Gastrocnemius medialis (tissue), 4 donors: ENCODE measurements at regions not wholly inside any gene's neighbourhood (a gene's known extent, or its start where the extent isn't known, plus 50 kb on each side); places are given as distances from the start of the nearest gene placed in this dataset.
A peak's percentile ranks its signal among the peaks of the same experiment; 100 is the strongest.

Experiments
- ATAC-seq, 2 donors: fragments of 150-250 bp; one replicate each; pipeline ENCODE4 v1.9.1; 2016
- DNase-seq, 2 donors: peaks; one replicate each; pipeline ENCODE4 v3.0.0-alpha.2; 2019
- H3K27ac ChIP-seq, 4 donors: fragments of 200-600 bp; sonication (generic); 1 replicate in 1 of 4; 2 replicates in 3 of 4; pipeline ENCODE4 v1.5.1; 2016 to 2018; ENCODE audit warnings: mild to moderate bottlenecking in 2 of 4, moderate library complexity in 1 of 4
- H3K27me3 ChIP-seq, 3 donors: fragments of 200-600 bp; sonication (generic) in 2 of 3; 1 replicate in 1 of 3; 2 replicates in 2 of 3; pipeline versions ENCODE4 v1.5.1 to v1.6.0; 2016 to 2019; ENCODE audit warnings: mild to moderate bottlenecking in 1 of 3, moderate library complexity in 1 of 3
- H3K36me3 ChIP-seq, 2 donors: fragments of 200-600 bp; sonication (generic) in 1 of 2; one replicate each; pipeline ENCODE4 v1.5.1; 2017 to 2018
- H3K4me1 ChIP-seq, 2 donors: fragments of 200-600 bp; sonication (generic) in 1 of 2; one replicate each; pipeline ENCODE4 v1.5.1; 2016 to 2017; ENCODE audit warnings: mild to moderate bottlenecking in 2 of 2
- H3K4me3 ChIP-seq, 4 donors: fragments of 200-600 bp; sonication (generic) in 3 of 4; 1 replicate in 1 of 4; 2 replicates in 3 of 4; pipeline ENCODE4 v1.5.1; 2016 to 2019; ENCODE audit warnings: mild to moderate bottlenecking in 2 of 4
- H3K9me3 ChIP-seq, 3 donors: fragments of 200-600 bp; sonication (generic) in 2 of 3; 1 replicate in 1 of 3; 2 replicates in 2 of 3; pipeline ENCODE4 v1.5.1; 2016 to 2019
- POLR2A ChIP-seq, 2 donors: fragments of 450-650 bp; IDR thresholded peaks; one replicate each; pipeline ENCODE4 v1.6.1; 2017; ENCODE audit warnings: antibody characterized with exemption in 2 of 2, mild to moderate bottlenecking in 2 of 2, moderate library complexity in 2 of 2
- in situ Hi-C, 4 donors: fragments of 200-750 bp; cut with MboI; loops; one replicate each; pipeline versions ENCODE4 v1.15.0 to v1.8.0; 2017; ENCODE audit warnings: low sequenced_read_pairs in 4 of 4
- intact Hi-C: fragments of 100-400 bp; cut with DNase I; formaldehyde crosslinking; loops from one replicate; pipeline ENCODE4 v1.15.1; 2023; ENCODE audit warnings: low total_unique reads
- TF ChIP-seq, protein P1 (sequence below), 5 experiments: fragments of 450-650 bp in 3 of 5; fragments of 200-600 bp in 2 of 5; sonication (generic) in 2 of 5; IDR thresholded peaks in 4 of 5; conservative IDR thresholded peaks in 1 of 5; 1 replicate in 4 of 5; 2 replicates in 1 of 5; pipeline ENCODE4 v1.5.1; 2016 to 2019; ENCODE audit warnings: antibody characterized with exemption in 5 of 5, mild to moderate bottlenecking in 3 of 5, moderate library complexity in 3 of 5

- DNase-seq (no peak), ATAC-seq (no peak)
- in situ Hi-C loops (no loop called here), intact Hi-C loops (no loop called here)
- no peak overlapping the region for H3K27ac ChIP-seq
- H3K4me3 ChIP-seq = no peak overlapping the region
- TF ChIP-seq, protein P1, sequence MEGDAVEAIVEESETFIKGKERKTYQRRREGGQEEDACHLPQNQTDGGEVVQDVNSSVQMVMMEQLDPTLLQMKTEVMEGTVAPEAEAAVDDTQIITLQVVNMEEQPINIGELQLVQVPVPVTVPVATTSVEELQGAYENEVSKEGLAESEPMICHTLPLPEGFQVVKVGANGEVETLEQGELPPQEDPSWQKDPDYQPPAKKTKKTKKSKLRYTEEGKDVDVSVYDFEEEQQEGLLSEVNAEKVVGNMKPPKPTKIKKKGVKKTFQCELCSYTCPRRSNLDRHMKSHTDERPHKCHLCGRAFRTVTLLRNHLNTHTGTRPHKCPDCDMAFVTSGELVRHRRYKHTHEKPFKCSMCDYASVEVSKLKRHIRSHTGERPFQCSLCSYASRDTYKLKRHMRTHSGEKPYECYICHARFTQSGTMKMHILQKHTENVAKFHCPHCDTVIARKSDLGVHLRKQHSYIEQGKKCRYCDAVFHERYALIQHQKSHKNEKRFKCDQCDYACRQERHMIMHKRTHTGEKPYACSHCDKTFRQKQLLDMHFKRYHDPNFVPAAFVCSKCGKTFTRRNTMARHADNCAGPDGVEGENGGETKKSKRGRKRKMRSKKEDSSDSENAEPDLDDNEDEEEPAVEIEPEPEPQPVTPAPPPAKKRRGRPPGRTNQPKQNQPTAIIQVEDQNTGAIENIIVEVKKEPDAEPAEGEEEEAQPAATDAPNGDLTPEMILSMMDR (IDR thresholded peaks at IDR 0.05 in 4 of 5, conservative IDR thresholded peaks at IDR 0.05 in 1 of 5) = no peak
- no peak for TF ChIP-seq POLR2A (IDR thresholded peaks at IDR 0.05)
- H3K4me1 ChIP-seq = no peaks in the 10 kb centered on the region
- H3K36me3 ChIP-seq = no peaks in the 10 kb centered on the region
- no peaks in the 10 kb centered on the region for H3K9me3 ChIP-seq
- H3K27me3 ChIP-seq = peaks cover 0 to 4% (median 0%) of the 10 kb centered on the region in 3 donors
Observed at GRCh38 chr2:10225291-10226037, 77.2 kb upstream of the HPCAL1 start.

DNA sequence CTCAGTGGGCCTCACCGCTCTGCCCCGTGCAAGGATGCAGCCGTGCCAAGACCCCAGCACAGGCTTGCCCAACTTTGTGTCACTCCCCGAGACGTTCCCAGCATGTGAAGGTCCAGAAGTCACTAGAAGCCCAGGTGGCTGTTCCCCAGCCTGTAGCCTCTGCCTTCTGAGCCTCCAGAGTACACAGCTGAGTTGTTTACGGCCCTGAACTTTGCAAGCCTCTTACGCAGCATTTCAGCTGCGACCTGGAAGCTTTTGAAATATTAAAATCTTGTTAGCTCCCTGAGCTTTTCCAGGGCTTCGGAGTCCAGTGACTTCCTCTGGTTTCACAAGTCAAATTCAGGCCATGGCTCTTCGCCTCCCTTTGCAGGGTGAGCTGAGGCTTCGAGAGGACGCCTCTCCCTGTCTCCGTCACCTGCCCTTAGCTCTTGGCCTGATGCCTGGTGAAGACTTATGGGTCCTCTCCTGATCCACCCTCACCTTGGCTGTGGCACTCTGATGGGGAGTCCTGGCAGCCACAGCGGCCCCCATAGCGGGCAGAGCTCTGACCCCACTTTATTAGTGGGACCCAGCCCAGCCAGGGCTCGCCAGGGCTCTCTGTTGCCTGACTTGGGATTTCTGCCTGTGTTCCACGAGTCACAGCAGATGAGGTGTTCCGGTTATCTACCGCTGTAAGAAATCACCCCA is 76.5 kb upstream of the HPCAL1 start:
- in situ Hi-C loops (no loop called here), intact Hi-C loops (no loop called here)
- Histone ChIP-seq H3K27me3 (peaks cover 0 to 2% (median 0%) of the 10 kb centered on the region in 3 donors), H3K4me1 (no peaks in the 10 kb centered on the region), H3K36me3 (no peaks in the 10 kb centered on the region), H3K27ac (no peak overlapping the region), H3K9me3 (no peaks in the 10 kb centered on the region), H3K4me3 (no peak overlapping the region)
- DNase-seq (peak in 1 of 2 donors; percentile 23), ATAC-seq (peak in 1 of 2 donors; percentile 52)
- TF ChIP-seq, protein P1 (IDR thresholded peaks at IDR 0.05 in 4 of 5, conservative IDR thresholded peaks at IDR 0.05 in 1 of 5) = no peak
- no peak for TF ChIP-seq POLR2A (IDR thresholded peaks at IDR 0.05)

DNA sequence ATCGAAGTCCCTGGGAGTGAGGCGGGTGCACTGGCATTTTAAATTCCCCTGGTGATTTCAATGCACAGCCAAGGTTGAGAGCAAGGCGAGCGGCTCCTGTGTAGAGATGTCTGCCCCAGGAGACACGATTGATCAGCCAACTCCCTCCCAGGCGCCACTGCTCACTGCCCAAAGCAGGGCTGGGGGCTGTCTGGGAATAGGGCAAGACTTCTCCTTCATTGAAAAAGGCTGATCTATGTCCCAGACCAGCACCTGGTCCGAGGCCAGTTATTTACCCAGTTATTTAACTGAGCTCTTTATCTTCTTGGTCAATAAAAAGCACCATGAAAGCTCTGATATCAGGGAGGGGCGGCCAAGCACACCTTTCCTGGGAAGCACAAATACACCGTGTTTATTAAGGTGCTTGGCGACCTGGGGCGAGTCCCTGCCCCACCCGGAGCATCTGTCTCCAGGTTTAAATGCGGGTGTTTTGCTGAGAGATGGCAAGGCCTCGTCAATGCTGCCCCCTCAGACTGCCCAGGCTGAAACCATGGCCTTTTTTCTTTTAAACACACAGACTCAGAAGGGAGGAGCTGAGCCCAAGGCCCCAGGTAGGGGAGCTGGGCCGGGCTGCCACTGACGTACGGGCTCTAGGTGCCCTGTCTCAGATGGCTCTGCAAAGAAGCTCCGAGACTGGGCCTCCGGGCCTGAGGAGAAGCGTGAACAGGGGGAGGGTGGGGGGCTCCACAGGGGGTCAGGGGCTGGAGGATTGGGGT is 73.9 kb upstream of the HPCAL1 start:
- intact Hi-C loops (no loop called here), in situ Hi-C loops (no loop called here)
- DNase-seq (peak in 1 of 2 donors; percentile 3), ATAC-seq (no peak)
- H3K4me1 ChIP-seq = no peaks in the 10 kb centered on the region
- no peak overlapping the region for H3K4me3 ChIP-seq
- H3K27me3 ChIP-seq = no peaks in the 10 kb centered on the region
- no peak overlapping the region for H3K27ac ChIP-seq
- H3K9me3 ChIP-seq = no peaks in the 10 kb centered on the region
- TF ChIP-seq POLR2A (IDR thresholded peaks at IDR 0.05) = no peak
- TF ChIP-seq, protein P1 (IDR thresholded peaks at IDR 0.05 in 4 of 5, conservative IDR thresholded peaks at IDR 0.05 in 1 of 5) = no peak
- H3K36me3 ChIP-seq = no peaks in the 10 kb centered on the region

DNA sequence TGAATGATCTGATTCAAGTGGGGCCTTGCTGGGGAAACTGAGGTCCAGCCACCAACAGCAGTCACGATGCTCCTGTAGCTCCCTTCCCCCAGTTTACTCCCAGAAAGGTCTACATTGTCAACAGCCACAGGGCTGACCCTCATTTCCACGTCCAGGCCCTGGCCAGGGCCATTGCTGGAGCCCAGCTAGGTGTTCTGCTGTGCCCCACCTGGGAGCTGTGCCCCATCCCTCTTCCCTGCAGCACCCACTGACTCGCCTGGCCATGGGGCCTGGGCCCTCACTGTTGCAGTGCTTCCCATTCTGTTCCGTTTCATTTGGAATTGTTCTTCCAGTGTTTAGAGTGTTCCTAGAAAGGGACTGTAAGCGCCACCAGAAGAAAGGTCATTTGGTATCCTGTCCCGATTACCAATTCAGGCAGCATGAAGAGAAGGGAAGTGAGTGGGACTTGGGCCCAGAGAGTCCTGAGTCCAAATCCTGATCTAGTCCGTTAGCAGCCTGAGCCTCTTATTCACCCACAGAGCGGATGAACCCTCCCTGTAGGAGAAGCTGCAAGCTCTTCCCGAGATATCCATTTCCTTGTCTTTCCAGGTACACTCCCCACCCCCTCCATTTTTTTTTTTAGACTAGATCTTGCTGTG is 73.1 kb upstream of the HPCAL1 start:
- no peaks in the 10 kb centered on the region for H3K4me1 ChIP-seq
- H3K36me3 ChIP-seq = no peaks in the 10 kb centered on the region
- H3K27me3 ChIP-seq = no peaks in the 10 kb centered on the region
- TF ChIP-seq, protein P1 (IDR thresholded peaks at IDR 0.05 in 4 of 5, conservative IDR thresholded peaks at IDR 0.05 in 1 of 5) = no peak
- TF ChIP-seq POLR2A (IDR thresholded peaks at IDR 0.05) = no peak
- no peak for DNase-seq
- intact Hi-C loops = no loop called here
- in situ Hi-C loops = no loop called here
- H3K4me3 ChIP-seq = no peak overlapping the region
- no peak overlapping the region for H3K27ac ChIP-seq
- ATAC-seq = no peak
- no peaks in the 10 kb centered on the region for H3K9me3 ChIP-seq
